ENCODE measurements at regions not wholly inside any gene's neighbourhood (a gene's known extent, or its start where the extent isn't known, plus 50 kb on each side); places are given as distances from the start of the nearest gene placed in this dataset.

- TF ChIP-seq EZH2 (IDR thresholded peaks at IDR 0.05; ENCODE audit: low read depth, unreplicated experiment) = no peak
- no peak for TF ChIP-seq CTCF (conservative IDR thresholded peaks at IDR 0.05; ENCODE audit: low read depth in 2 of 2)
- no peak for TF ChIP-seq REST (IDR thresholded peaks at IDR 0.05; ENCODE audit: unreplicated experiment)
- TF ChIP-seq EZH2phosphoT487 (IDR thresholded peaks at IDR 0.05; ENCODE audit: unreplicated experiment) = no peak
These were observed 154.3 kb upstream of the IQSEC1 start for GRCh38 chr3:13227315-13228165.
